ENCODE measurements at regions not wholly inside any gene's neighbourhood (a gene's known extent, or its start where the extent isn't known, plus 50 kb on each side); places are given as distances from the start of the nearest gene placed in this dataset.

DNA sequence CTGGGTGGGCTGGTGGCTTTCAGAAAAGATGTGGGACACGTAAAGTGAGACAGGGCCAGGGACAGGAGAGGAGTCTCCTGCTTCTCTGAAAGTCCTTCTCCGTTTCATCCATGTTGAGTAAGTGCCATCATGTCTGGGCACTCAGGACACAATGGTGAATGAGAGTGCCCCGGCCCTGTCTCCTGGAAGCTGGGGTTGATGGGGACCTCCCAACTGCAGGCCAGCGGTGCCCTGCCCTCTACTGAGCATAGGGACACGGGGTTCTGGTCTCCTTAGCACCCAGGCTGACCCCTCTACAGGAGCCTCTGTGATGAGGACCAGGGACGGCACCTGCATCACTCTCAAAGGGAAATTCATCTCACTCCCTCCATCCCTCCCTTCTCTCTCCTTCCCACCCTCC is 772.3 kb downstream of the BRD1 start:
- Mint-ChIP-seq H3K4me1 (no peaks in the 10 kb centered on the region), H3K36me3 (ENCODE audit: low read depth) (no peaks in the 10 kb centered on the region), H3K27me3 (ENCODE audit: low read depth) (peaks cover 51% of the 10 kb centered on the region), H3K4me3 (no peak overlapping the region), H3K9me3 (no peaks in the 10 kb centered on the region), H3K27ac (no peak overlapping the region)
- TF ChIP-seq, protein P1, sequence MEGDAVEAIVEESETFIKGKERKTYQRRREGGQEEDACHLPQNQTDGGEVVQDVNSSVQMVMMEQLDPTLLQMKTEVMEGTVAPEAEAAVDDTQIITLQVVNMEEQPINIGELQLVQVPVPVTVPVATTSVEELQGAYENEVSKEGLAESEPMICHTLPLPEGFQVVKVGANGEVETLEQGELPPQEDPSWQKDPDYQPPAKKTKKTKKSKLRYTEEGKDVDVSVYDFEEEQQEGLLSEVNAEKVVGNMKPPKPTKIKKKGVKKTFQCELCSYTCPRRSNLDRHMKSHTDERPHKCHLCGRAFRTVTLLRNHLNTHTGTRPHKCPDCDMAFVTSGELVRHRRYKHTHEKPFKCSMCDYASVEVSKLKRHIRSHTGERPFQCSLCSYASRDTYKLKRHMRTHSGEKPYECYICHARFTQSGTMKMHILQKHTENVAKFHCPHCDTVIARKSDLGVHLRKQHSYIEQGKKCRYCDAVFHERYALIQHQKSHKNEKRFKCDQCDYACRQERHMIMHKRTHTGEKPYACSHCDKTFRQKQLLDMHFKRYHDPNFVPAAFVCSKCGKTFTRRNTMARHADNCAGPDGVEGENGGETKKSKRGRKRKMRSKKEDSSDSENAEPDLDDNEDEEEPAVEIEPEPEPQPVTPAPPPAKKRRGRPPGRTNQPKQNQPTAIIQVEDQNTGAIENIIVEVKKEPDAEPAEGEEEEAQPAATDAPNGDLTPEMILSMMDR (IDR thresholded peaks at IDR 0.05; ENCODE audit: unreplicated experiment in 3 of 3) = no peak

DNA sequence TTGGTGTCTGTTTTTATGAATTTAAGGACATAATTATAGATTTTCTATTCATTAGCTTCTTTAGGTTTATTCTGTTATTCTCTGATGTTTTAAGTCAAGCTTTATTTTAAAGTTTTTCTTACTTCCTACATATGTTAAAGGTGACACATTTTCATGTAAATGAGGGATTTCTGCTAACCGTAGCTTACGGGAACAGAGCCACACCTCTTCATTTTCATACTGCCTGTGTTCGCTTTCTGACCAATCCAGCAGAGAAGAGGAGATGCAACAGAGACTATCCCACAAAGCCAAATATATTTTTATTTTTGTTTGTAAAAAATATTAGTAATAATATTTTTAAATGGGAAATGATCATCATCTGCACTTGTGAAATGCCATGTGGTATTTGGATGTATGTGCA is 774.1 kb downstream of the BRD1 start:
- H3K27me3 Mint-ChIP-seq (ENCODE audit: low read depth) = peaks cover 53% of the 10 kb centered on the region
- H3K36me3 Mint-ChIP-seq (ENCODE audit: low read depth) = no peaks in the 10 kb centered on the region
- H3K4me1 Mint-ChIP-seq = no peaks in the 10 kb centered on the region
- H3K27ac Mint-ChIP-seq = no peak overlapping the region
- no peak overlapping the region for H3K4me3 Mint-ChIP-seq
- TF ChIP-seq, protein P1 (IDR thresholded peaks at IDR 0.05; ENCODE audit: unreplicated experiment in 3 of 3) = no peak
- H3K9me3 Mint-ChIP-seq = no peaks in the 10 kb centered on the region

GRCh38 chr22:49052560-49052959 is 775.1 kb downstream of the BRD1 start:
- H3K27ac Mint-ChIP-seq = peak overlapping the region in 1 of 3 experiments; percentile 34
- H3K9me3 Mint-ChIP-seq = no peaks in the 10 kb centered on the region

DNA sequence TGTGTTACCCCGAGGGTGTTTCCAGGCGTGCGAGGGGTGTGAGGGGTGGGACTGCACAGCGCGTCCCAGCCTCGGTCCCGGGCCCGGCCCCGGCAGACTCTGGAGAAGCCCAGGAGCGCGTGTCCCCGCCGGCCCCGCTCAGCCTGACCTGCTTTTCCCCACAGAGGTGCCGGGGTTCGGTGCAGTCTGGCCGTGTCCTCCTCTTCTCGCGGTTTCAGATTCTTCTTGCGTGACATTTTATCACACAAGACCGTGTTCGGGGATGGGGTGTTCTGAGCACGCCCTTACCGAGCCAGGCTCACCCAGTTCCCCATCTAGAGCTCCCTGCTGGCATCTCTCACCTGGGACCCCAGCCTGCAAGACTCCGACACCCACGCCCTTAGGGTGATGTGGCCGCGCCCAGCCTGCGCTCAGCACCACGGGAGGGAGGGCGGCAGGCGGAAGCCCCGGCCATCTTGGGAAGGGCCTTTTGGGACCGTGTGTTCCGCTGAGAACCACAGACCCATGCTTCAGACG is 775.6 kb downstream of the BRD1 start:
- no peaks in the 10 kb centered on the region for H3K36me3 Mint-ChIP-seq (ENCODE audit: low read depth)

More at GRCh38 chr22:49052560-49052959, 775.1 kb downstream of the BRD1 start:
- Mint-ChIP-seq H3K4me1 (no peaks in the 10 kb centered on the region), H3K36me3 (ENCODE audit: low read depth) (no peaks in the 10 kb centered on the region), H3K27me3 (ENCODE audit: low read depth) (peaks cover 53% of the 10 kb centered on the region), H3K4me3 (peak overlapping the region; percentile 81 to 88 (median 85))
- TF ChIP-seq, protein P1 (IDR thresholded peaks at IDR 0.05; ENCODE audit: unreplicated experiment in 3 of 3) = no peak

GRCh38 chr22:49051491-49052022 is 776.1 kb downstream of the BRD1 start:
- TF ChIP-seq, protein P1 (IDR thresholded peaks at IDR 0.05; ENCODE audit: unreplicated experiment in 3 of 3) = no peak
- H3K9me3 Mint-ChIP-seq = no peaks in the 10 kb centered on the region
- H3K4me1 Mint-ChIP-seq = no peaks in the 10 kb centered on the region
- no peak overlapping the region for H3K27ac Mint-ChIP-seq
- H3K4me3 Mint-ChIP-seq = peak overlapping the region in 1 of 3 experiments; percentile 81
- H3K36me3 Mint-ChIP-seq (ENCODE audit: low read depth) = no peaks in the 10 kb centered on the region
- H3K27me3 Mint-ChIP-seq (ENCODE audit: low read depth) = peaks cover 54% of the 10 kb centered on the region

More for the DNA sequence above, 775.6 kb downstream of the BRD1 start:
- TF ChIP-seq, protein P1 (IDR thresholded peaks at IDR 0.05; ENCODE audit: unreplicated experiment in 3 of 3) = no peak
- Mint-ChIP-seq H3K9me3 (no peaks in the 10 kb centered on the region), H3K4me1 (no peaks in the 10 kb centered on the region), H3K27me3 (ENCODE audit: low read depth) (peaks cover 56% of the 10 kb centered on the region), H3K27ac (peak overlapping the region in 1 of 3 experiments; percentile 34), H3K4me3 (peak overlapping the region; percentile 81 to 88 (median 85))

DNA sequence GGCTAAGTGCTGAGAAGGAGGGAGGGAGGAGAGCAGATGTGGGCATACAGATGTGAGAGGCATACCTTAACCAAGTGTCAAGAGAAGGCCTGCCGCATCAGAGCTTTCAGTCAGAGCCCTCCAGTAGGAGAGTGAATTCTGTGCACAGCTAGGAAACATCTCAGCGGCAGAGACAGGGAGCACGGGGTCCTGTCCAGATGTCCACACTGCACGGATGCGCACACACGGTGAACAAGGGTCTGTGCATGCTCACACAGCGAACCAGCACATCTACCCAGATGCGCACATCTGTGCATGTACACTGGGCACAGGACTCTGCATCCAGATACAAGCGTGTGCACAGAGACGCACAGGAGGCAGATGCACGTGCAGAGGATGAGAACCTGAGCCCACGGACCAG is 778.0 kb downstream of the BRD1 start:
- no peaks in the 10 kb centered on the region for H3K9me3 Mint-ChIP-seq
- H3K27ac Mint-ChIP-seq = no peak overlapping the region
- TF ChIP-seq, protein P1 (IDR thresholded peaks at IDR 0.05; ENCODE audit: unreplicated experiment in 3 of 3) = no peak
- H3K36me3 Mint-ChIP-seq (ENCODE audit: low read depth) = no peaks in the 10 kb centered on the region
- no peak overlapping the region for H3K4me3 Mint-ChIP-seq
- H3K4me1 Mint-ChIP-seq = no peaks in the 10 kb centered on the region
- H3K27me3 Mint-ChIP-seq (ENCODE audit: low read depth) = peaks cover 63% of the 10 kb centered on the region

Measured in nephron (organoid).